ENCODE measurements at regions not wholly inside any gene's neighbourhood (a gene's known extent, or its start where the extent isn't known, plus 50 kb on each side); places are given as distances from the start of the nearest gene placed in this dataset.
"Not testable (repeated sequence)": the region's sequence is repeated elsewhere in the genome, so short reads cannot be mapped to it uniquely, and the experiment has no call there.

GRCh38 chr1:148277865-148278279 is 125.8 kb upstream of the NBPF11 start:
- H3K36me3 ChIP-seq (replicated peaks); DNase-seq (ENCODE audit: low spot score in 2 of 2); in situ Hi-C loops (cut with MboI; ENCODE audit: low sequenced_read_pairs); H3K9me3 ChIP-seq; H3K4me1 ChIP-seq; H3K27me3 ChIP-seq (ENCODE audit: low read depth); H3K4me3 ChIP-seq: not testable (repeated sequence)

DNA sequence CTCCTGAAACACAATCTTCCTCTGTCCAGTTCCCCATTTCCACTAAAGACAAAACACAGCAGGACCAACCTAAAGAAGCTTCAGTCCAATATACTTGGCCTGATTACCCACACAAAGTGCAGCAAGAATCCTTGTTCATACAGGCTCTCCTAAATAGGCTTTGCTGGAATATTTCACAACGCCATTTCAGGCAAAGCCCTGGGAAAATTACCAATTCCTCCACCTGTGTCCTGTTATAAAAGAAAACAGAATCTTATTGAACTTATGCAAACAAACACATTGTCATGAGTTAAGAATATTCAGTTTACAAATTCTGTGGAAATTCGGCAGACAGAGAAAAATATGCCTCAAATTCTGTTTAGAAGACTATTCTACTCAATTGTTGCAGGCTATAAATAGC is 115.0 kb upstream of the NBPF11 start:
- H3K36me3 ChIP-seq (replicated peaks); H3K4me1 ChIP-seq; in situ Hi-C loops (cut with MboI; ENCODE audit: low sequenced_read_pairs); DNase-seq (ENCODE audit: low spot score in 2 of 2); H3K27me3 ChIP-seq (ENCODE audit: low read depth); H3K4me3 ChIP-seq; H3K9me3 ChIP-seq: not testable (repeated sequence)

DNA sequence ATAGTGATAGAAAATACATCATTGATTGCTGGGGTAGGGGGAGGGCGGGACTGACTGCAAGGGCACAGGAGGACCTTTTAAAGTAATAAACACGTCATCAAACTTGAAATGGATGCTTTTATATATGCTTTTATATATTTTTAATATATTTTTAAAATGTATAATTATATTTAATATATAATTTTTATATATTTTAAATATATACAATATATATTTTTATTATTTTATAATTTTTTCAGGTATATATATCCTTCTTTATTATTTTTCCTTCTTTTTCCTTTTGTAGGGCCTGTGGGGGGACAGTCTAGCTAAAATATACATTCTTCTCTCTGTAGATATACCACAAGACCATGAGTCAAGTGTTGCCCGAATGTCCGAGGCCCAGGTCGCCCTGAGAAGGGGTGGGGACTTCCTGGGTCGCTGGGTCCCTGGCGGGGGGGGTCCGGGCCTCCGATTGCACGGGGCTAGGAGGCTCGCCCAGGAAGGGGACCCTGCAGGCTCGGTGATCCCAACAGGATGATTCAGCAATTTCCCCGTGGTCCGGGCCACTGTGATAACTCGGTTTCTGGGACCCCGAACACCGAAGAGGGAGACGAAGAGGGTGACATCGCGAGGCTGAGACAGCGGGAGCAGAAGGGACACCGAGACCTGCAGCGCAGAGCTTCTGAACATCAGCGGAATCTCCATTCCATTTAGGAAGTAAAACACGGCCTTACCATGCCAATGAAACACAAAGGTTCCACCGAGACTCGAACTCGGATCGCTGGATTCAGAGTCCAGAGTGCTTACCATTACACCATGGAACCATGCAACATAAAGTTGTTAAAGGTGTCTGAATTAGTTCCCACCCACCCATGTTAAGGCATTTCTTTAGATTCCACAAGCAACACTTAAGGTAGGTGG is 112.5 kb upstream of the NBPF11 start:
- in situ Hi-C loops (cut with MboI; ENCODE audit: low sequenced_read_pairs), result no loop called here
- H3K36me3 ChIP-seq (replicated peaks), result no peaks in the 10 kb centered on the region
- no peaks in the 10 kb centered on the region for H3K27me3 ChIP-seq (ENCODE audit: low read depth)
- no peak overlapping the region for H3K4me3 ChIP-seq
- H3K9me3 ChIP-seq, result no peaks in the 10 kb centered on the region
- no peak for DNase-seq (ENCODE audit: low spot score in 2 of 2)
- peaks cover 4% of the 10 kb centered on the region for H3K4me1 ChIP-seq

DNA sequence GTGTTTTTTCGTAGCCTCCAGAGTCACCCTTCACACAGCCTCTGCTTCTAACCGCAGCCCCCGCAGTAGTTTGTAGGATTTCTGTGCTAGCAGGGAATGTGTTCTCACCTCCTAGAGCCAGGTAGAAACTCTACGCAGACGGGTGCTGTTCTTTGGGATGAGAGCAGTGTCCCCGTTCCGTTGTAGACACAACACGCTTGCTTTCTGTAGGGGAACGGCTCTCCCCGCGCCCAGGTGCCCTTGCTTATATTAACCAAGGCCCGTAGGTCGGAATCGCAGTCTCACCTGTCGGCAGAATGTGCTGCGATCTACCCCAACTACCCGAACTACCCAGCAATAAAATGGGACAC is 111.8 kb upstream of the NBPF11 start:
- no peaks in the 10 kb centered on the region for H3K36me3 ChIP-seq (replicated peaks)
- no peaks in the 10 kb centered on the region for H3K9me3 ChIP-seq
- H3K4me1 ChIP-seq, result peaks cover 4% of the 10 kb centered on the region
- H3K4me3 ChIP-seq, result peak overlapping the region; percentile 3; the same call in 1 of the 2 replicates
- no peak for DNase-seq (ENCODE audit: low spot score in 2 of 2)
- in situ Hi-C loops (cut with MboI; ENCODE audit: low sequenced_read_pairs), result no loop called here
- no peaks in the 10 kb centered on the region for H3K27me3 ChIP-seq (ENCODE audit: low read depth)

GRCh38 chr1:148263128-148263905 is 111.2 kb upstream of the NBPF11 start:
- H3K36me3 ChIP-seq (replicated peaks), result no peaks in the 10 kb centered on the region
- peak overlapping the region; percentile 3; the same call in 1 of the 2 replicates for H3K4me3 ChIP-seq
- H3K4me1 ChIP-seq, result peaks cover 4% of the 10 kb centered on the region
- DNase-seq (ENCODE audit: low spot score in 2 of 2), result no peak
- H3K27me3 ChIP-seq (ENCODE audit: low read depth), result no peaks in the 10 kb centered on the region
- H3K9me3 ChIP-seq, result no peaks in the 10 kb centered on the region
- in situ Hi-C loops (cut with MboI; ENCODE audit: low sequenced_read_pairs), result no loop called here

- in situ Hi-C loops (cut with MboI; ENCODE audit: low sequenced_read_pairs); H3K4me3 ChIP-seq; H3K36me3 ChIP-seq (replicated peaks); H3K9me3 ChIP-seq; H3K4me1 ChIP-seq; H3K27me3 ChIP-seq (ENCODE audit: low read depth); DNase-seq (ENCODE audit: low spot score in 2 of 2): not testable (repeated sequence)
Measured at GRCh38 chr1:148261684-148262083, 109.6 kb upstream of the NBPF11 start.

GRCh38 chr1:148257886-148258285 is 105.8 kb upstream of the NBPF11 start:
- H3K4me1 ChIP-seq; H3K27me3 ChIP-seq (ENCODE audit: low read depth); H3K4me3 ChIP-seq; H3K9me3 ChIP-seq; DNase-seq (ENCODE audit: low spot score in 2 of 2); H3K36me3 ChIP-seq (replicated peaks); in situ Hi-C loops (cut with MboI; ENCODE audit: low sequenced_read_pairs): not testable (repeated sequence)

DNA sequence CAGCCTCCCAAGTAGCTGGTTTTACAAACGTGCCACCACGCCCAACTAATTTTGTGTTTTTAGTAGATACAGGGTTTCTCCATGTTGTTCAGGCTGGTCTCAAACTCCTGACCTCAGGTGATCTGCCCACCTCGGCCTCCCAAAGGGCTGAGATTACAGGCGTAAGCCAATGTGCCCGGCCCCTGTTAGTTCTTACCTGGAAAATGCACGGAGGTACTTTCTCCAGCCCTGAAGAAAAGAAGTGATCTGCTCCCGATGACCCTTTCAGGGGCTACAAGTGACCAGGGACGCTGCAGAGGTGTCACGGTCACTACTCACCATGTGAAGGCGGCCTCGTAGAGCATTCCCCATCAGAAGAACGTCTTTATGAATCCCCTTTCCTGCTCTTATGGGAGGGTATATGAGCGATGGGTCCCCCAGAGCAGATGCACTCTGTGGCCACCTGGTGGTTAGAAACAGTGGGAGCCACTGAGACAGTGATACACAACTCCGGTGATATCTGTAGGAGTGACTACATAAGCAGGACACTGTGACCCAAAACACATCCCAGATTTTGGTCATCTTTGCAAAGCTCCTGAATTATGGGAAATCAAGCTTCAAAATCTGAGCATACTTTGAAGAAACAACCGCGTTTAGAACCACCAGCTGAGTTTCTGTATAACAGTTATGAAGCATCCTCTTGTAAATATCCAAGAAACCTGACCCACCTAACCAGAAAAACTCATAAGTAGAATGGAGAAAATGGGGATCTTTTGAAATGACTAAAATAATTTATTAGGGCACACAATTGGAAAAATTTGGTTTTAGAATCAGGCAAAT is 102.7 kb upstream of the NBPF11 start:
- H3K4me1 ChIP-seq; H3K36me3 ChIP-seq (replicated peaks); H3K9me3 ChIP-seq; H3K27me3 ChIP-seq (ENCODE audit: low read depth); in situ Hi-C loops (cut with MboI; ENCODE audit: low sequenced_read_pairs); H3K4me3 ChIP-seq: not testable (repeated sequence)
- peak; percentile 7 to 51 for DNase-seq (ENCODE audit: low spot score in 2 of 2)

DNA sequence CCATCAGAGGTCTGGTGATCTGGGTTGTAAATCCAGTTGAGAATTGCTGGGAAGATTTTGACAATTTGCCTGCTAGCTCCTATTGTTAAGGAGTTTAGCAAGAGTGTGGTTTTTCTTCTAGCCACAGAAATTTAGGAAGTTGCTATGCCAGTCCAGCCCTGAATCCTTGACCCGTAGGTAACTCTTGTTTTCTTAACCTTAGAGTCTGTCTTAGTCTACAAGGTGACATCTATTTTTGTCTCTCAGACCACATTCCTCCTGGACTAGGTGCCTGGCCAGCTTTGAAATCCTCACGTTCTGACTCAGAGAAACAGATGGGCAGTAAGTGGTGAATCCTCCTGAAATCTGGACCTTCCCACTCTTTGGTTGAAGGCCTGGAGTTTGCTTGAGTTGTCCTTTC is 101.7 kb upstream of the NBPF11 start:
- H3K4me1 ChIP-seq; in situ Hi-C loops (cut with MboI; ENCODE audit: low sequenced_read_pairs); H3K36me3 ChIP-seq (replicated peaks); H3K27me3 ChIP-seq (ENCODE audit: low read depth); H3K9me3 ChIP-seq; DNase-seq (ENCODE audit: low spot score in 2 of 2); H3K4me3 ChIP-seq: not testable (repeated sequence)

- DNase-seq (ENCODE audit: low spot score in 2 of 2); H3K27me3 ChIP-seq (ENCODE audit: low read depth); H3K4me1 ChIP-seq; H3K4me3 ChIP-seq; in situ Hi-C loops (cut with MboI; ENCODE audit: low sequenced_read_pairs); H3K9me3 ChIP-seq; H3K36me3 ChIP-seq (replicated peaks): not testable (repeated sequence)
Measured at GRCh38 chr1:148248798-148249197, 96.7 kb upstream of the NBPF11 start.

GRCh38 chr1:148246258-148246861 is 94.3 kb upstream of the NBPF11 start:
- H3K9me3 ChIP-seq; H3K36me3 ChIP-seq (replicated peaks); DNase-seq (ENCODE audit: low spot score in 2 of 2); in situ Hi-C loops (cut with MboI; ENCODE audit: low sequenced_read_pairs); H3K4me1 ChIP-seq; H3K4me3 ChIP-seq; H3K27me3 ChIP-seq (ENCODE audit: low read depth): not testable (repeated sequence)

- H3K4me1 ChIP-seq; H3K4me3 ChIP-seq; in situ Hi-C loops (cut with MboI; ENCODE audit: low sequenced_read_pairs); H3K36me3 ChIP-seq (replicated peaks); H3K27me3 ChIP-seq (ENCODE audit: low read depth); H3K9me3 ChIP-seq; DNase-seq (ENCODE audit: low spot score in 2 of 2): not testable (repeated sequence)
Measured at GRCh38 chr1:148245843-148246242, 93.8 kb upstream of the NBPF11 start.

GRCh38 chr1:148245443-148245842 is 93.4 kb upstream of the NBPF11 start:
- in situ Hi-C loops (cut with MboI; ENCODE audit: low sequenced_read_pairs); DNase-seq (ENCODE audit: low spot score in 2 of 2); H3K9me3 ChIP-seq; H3K36me3 ChIP-seq (replicated peaks); H3K27me3 ChIP-seq (ENCODE audit: low read depth); H3K4me1 ChIP-seq; H3K4me3 ChIP-seq: not testable (repeated sequence)

All from HAP-1 (cell line).